VCaP (cell line): ENCODE measurements at regions not wholly inside any gene's neighbourhood (a gene's known extent, or its start where the extent isn't known, plus 50 kb on each side); places are given as distances from the start of the nearest gene placed in this dataset.

Source experiments
- H3K27ac ChIP-seq: fragments of 450-650 bp; 2 replicates; pipeline ENCODE4 v1.5.1; 2017
- CTCF ChIP-seq: fragments of 450-650 bp; conservative IDR thresholded peaks from 2 replicates; pipeline ENCODE4 v1.5.1; 2017; ENCODE audit warnings: mild to moderate bottlenecking, moderate library complexity

DNA sequence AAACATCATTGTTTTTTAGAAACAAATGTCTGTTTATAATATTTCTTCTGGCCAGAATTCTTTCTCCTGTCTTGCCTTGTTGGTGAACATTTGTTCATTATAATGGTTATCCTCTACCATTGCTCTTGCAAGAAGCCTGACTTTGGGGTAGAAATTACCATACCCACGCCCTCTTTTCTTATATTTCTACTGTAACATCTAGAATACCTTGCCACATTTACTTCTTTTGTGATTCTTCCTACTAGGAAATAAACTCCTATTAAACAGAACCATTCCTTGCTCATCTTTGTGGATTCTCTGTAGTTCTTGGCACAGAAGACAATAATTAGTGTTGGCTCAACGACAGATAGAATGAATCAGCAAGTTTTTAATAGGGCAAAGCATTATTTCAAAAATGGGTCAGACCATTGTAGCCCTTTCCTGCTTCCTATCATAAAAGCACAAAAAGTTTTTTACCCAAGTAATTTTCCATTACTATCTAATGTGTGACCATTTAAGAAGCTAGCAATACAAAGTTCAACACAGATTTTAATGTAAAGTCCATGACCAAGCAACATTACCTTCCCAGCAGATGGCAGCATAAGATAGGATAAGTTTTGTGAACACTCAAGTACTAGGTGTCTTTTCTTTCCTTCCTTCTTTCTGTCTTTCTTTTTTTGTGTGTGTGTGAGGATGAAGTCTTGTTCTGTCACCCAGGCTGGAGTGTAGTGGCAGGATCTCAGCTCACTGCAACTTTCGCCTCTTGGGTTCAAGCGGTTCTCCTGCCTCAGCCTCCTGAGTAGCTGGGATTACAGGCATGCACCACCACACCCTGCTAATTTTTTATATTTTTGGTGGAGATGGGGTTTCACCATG, 270.4 kb downstream of the HGF start:
- TF ChIP-seq CTCF, result peak; percentile 76
- H3K27ac ChIP-seq, result peak overlapping the region; percentile 45; the same call in 1 of the 2 replicates

GRCh38 chr7:81498176-81498575, 271.7 kb downstream of the HGF start:
- no peak for TF ChIP-seq CTCF
- no peak overlapping the region for H3K27ac ChIP-seq

GRCh38 chr7:81492910-81493309, 276.9 kb downstream of the HGF start:
- no peak for TF ChIP-seq CTCF
- no peak overlapping the region for H3K27ac ChIP-seq

DNA sequence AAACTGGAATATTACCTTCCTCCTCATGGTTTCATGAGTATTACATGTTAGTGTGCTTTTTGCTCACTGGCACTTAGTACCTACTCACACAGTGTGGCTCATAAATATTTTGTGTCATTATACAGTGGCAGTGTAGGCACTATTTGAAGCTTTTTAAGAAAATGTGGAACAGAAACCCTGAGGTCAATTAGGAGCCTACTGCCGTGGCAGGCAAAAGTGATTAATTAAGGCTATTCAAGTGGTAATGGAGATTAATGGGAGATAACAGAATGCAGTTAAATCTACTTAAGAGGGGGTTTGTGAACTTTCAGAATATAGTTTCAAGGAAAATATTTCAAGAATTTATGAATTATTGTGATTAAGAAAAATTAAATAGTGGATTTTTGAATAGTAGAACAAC, 277.6 kb downstream of the HGF start:
- H3K27ac ChIP-seq, result no peak overlapping the region

GRCh38 chr7:81491573-81491972, 278.3 kb downstream of the HGF start:
- TF ChIP-seq CTCF, result no peak
- H3K27ac ChIP-seq, result no peak overlapping the region

More for the DNA sequence above, 277.6 kb downstream of the HGF start:
- no peak for TF ChIP-seq CTCF

- H3K27ac ChIP-seq, result no peak overlapping the region
- no peak for TF ChIP-seq CTCF
These were observed 281.6 kb downstream of the HGF start for GRCh38 chr7:81488210-81488609.

- no peak for TF ChIP-seq CTCF
- H3K27ac ChIP-seq, result no peak overlapping the region
These were observed 282.3 kb downstream of the HGF start for GRCh38 chr7:81487516-81487915.
